B cell (primary cell): ENCODE measurements at regions not wholly inside any gene's neighbourhood (a gene's known extent, or its start where the extent isn't known, plus 50 kb on each side); places are given as distances from the start of the nearest gene placed in this dataset.

ENCODE experiments used
- ATAC-seq: fragments of 200-7000 bp; cut with Tn5 transposase; one replicate; pipeline ENCODE4 v1.10.0; 2021; ENCODE audit warnings: low read depth, mild to moderate bottlenecking, moderate number of reproducible peaks, moderate library complexity
- CTCF ChIA-PET: fragments of 350-600 bp; sonication (Branson Sonifier 250); formaldehyde crosslinking; loops from one replicate; lab custom pipeline; 2021; ENCODE audit warnings: antibody characterized with exemption, inconsistent platforms; lab: Charles Lee
- POLR2A ChIA-PET: fragments of 350-600 bp; sonication (Branson Sonifier 250); formaldehyde crosslinking; loops from one replicate; lab custom pipeline; 2021; ENCODE audit warnings: antibody characterized with exemption; lab: Charles Lee
- DNase-seq: peaks from one replicate; pipeline ENCODE4 v3.0.0; 2013
- H2AFZ ChIP-seq: 2 replicates; pipeline ENCODE4 v1.6.1; 2012; ENCODE audit warnings: mild to moderate bottlenecking, low read depth, low read length; ENCODE audit not compliant: insufficient read depth, poor library complexity, severe bottlenecking
- H3K27ac ChIP-seq, 2 donors: 1 replicate in 1 of 2; 2 replicates in 1 of 2; pipeline ENCODE4 v1.5.1; 2012 to 2013; ENCODE audit warnings: low read length in 2 of 2, mild to moderate bottlenecking in 2 of 2, moderate library complexity in 1 of 2
- H3K27me3 ChIP-seq, 4 experiments: fragments of 200-600 bp in 1 of 4; sonication (generic) in 1 of 4; replicated peaks in 1 of 4; 1 replicate in 2 of 4; 2 replicates in 2 of 4; pipeline versions ENCODE4 v1.6.1 to v1.7.0; 2013 to 2016; ENCODE audit warnings: low read length in 3 of 4, mild to moderate bottlenecking in 2 of 4, mixed read lengths in 1 of 4, moderate library complexity in 1 of 4; ENCODE audit not compliant: insufficient read depth in 4 of 4, control insufficient read depth in 3 of 4; ENCODE audit errors: control extremely low read depth in 1 of 4
- H3K36me3 ChIP-seq, 2 experiments: replicated peaks in 1 of 2; 1 replicate in 1 of 2; 2 replicates in 1 of 2; pipeline versions ENCODE4 v1.6.1 to v1.7.1; 2013; ENCODE audit warnings: low read length in 1 of 2; ENCODE audit not compliant: insufficient read depth in 2 of 2, control insufficient read depth in 1 of 2; ENCODE audit errors: control extremely low read depth in 1 of 2, extremely low read depth in 1 of 2
- H3K4me1 ChIP-seq, 2 donors: fragments of 200-600 bp in 1 of 2; sonication (generic) in 1 of 2; 1 replicate in 1 of 2; 2 replicates in 1 of 2; pipeline versions ENCODE4 v1.5.1 to v1.6.1; 2013 to 2017; ENCODE audit warnings: low read length in 2 of 2; ENCODE audit not compliant: control insufficient read depth in 2 of 2, insufficient read depth in 2 of 2
- H3K4me2 ChIP-seq: replicated peaks from 2 replicates; pipeline ENCODE3; 2012; ENCODE audit warnings: mild to moderate bottlenecking, low read depth, low read length; ENCODE audit not compliant: poor library complexity, severe bottlenecking
- H3K4me3 ChIP-seq, 5 experiments: fragments of 200-600 bp in 1 of 5; sonication (generic) in 1 of 5; 1 replicate in 3 of 5; 2 replicates in 2 of 5; pipeline versions ENCODE4 v1.5.1 to v1.7.0; 2011 to 2016; ENCODE audit warnings: low read length in 4 of 5, mild to moderate bottlenecking in 4 of 5, low read depth in 2 of 5, control low read depth in 1 of 5, moderate library complexity in 1 of 5; ENCODE audit not compliant: insufficient read depth in 1 of 5; ENCODE audit errors: control extremely low read depth in 1 of 5, extremely low read depth in 1 of 5
- H3K79me2 ChIP-seq: fragments of 200-600 bp; sonication (generic); one replicate; pipeline ENCODE4 v1.6.0; 2016; ENCODE audit warnings: low read length; ENCODE audit not compliant: control insufficient read depth, insufficient read depth
- H3K9ac ChIP-seq: fragments of 200-600 bp; sonication (generic); 2 replicates; pipeline ENCODE4 v1.6.1; 2017; ENCODE audit warnings: mild to moderate bottlenecking, low read length, moderate library complexity
- H3K9me3 ChIP-seq, 3 donors: one replicate each; pipeline versions ENCODE4 v1.6.1 to v1.7.1; 2013; ENCODE audit warnings: low read length in 2 of 3; ENCODE audit not compliant: control insufficient read depth in 2 of 3, insufficient read depth in 1 of 3; ENCODE audit errors: control extremely low read depth in 1 of 3
- H4K20me1 ChIP-seq: 2 replicates; pipeline ENCODE4 v1.6.0; 2012; ENCODE audit warnings: mild to moderate bottlenecking, low read length; ENCODE audit not compliant: insufficient read depth, control insufficient read depth, poor library complexity, severe bottlenecking
- H3K27ac Mint-ChIP-seq: one replicate; pipeline ENCODE4 v1.8.0; 2021; ENCODE audit warnings: mixed read lengths
- H3K27me3 Mint-ChIP-seq: one replicate; pipeline ENCODE4 v1.8.0; 2021; ENCODE audit warnings: mixed read lengths
- H3K4me1 Mint-ChIP-seq: one replicate; pipeline ENCODE4 v1.8.0; 2021; ENCODE audit warnings: mixed read lengths
- H3K4me3 Mint-ChIP-seq: one replicate; pipeline ENCODE4 v1.8.0; 2021; ENCODE audit warnings: mixed read lengths
- H3K9me3 Mint-ChIP-seq: one replicate; pipeline ENCODE4 v1.8.0; 2022; ENCODE audit warnings: mixed read lengths; ENCODE audit not compliant: insufficient read depth
- CTCF ChIP-seq: fragments of 200-600 bp; IDR thresholded peaks from one replicate; pipeline ENCODE4 v1.8.0; 2022; ENCODE audit warnings: antibody characterized with exemption, mild to moderate bottlenecking
- EZH2 ChIP-seq: IDR thresholded peaks from 2 replicates; pipeline ENCODE4 v1.6.1; 2012; ENCODE audit warnings: borderline replicate concordance, low read depth, mild to moderate bottlenecking, moderate library complexity, low read length; ENCODE audit not compliant: insufficient read depth, poor library complexity, severe bottlenecking
- WGBS: methylation state at CpG from one replicate; pipeline ENCODE4 v1.1.5; 2013; ENCODE audit warnings: missing lambda C conversion rate; ENCODE audit not compliant: insufficient coverage; 5-methylcytosine and 5-hydroxymethylcytosine counted together
- intact Hi-C: fragments of 100-400 bp; cut with micrococcal nuclease; formaldehyde crosslinking; loops from one replicate; pipeline ENCODE4 v1.10.0; 2022

- Histone ChIP-seq H4K20me1 (no peaks in the 10 kb centered on the region), H3K9ac (no peak overlapping the region), H2AFZ (no peak overlapping the region), H3K4me1 (no peaks in the 10 kb centered on the region), H3K27me3 (no peaks in the 10 kb centered on the region), H3K4me2 (no peak overlapping the region), H3K27ac (no peak overlapping the region), H3K36me3 (no peaks in the 10 kb centered on the region), H3K4me3 (no peak overlapping the region), H3K79me2 (no peaks in the 10 kb centered on the region), H3K9me3 (no peaks in the 10 kb centered on the region)
- POLR2A ChIA-PET, result no interaction called here
- TF ChIP-seq EZH2, result no peak
- no peak for TF ChIP-seq CTCF
- CTCF ChIA-PET, result no interaction called here
- WGBS, result no CpG with 5 or more reads among the region's 6 CpGs
- Mint-ChIP-seq H3K27ac (no peak overlapping the region), H3K9me3 (peaks cover 2% of the 10 kb centered on the region), H3K4me3 (no peak overlapping the region), H3K4me1 (no peaks in the 10 kb centered on the region), H3K27me3 (no peaks in the 10 kb centered on the region)
- DNase-seq, result no peak
- no peak for ATAC-seq
- intact Hi-C loops, result no loop called here
These were observed 72.3 kb upstream of the PDZRN3 start for GRCh38 chr3:73697020-73697419.

DNA sequence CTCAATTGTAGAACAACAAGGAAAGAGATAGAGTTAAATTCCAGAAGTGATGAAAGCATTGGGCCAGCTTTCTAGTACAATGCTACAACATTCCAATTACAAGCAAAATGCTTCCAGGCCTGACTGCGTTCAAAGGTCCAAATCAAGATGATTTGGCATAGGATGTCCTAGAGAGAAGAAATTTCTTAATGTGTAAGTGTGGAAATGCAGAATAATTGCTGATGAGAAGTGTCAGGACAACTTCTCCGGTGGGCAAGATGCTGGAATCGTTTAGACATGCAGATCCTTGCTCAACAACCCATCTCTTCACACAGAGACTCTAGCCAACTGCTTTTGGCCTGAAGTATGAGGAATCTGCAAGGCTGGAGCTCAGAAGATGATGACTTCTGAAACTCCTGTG is 71.1 kb upstream of the PDZRN3 start:
- Mint-ChIP-seq H3K27ac (no peak overlapping the region), H3K27me3 (no peaks in the 10 kb centered on the region), H3K4me1 (no peaks in the 10 kb centered on the region), H3K4me3 (no peak overlapping the region), H3K9me3 (peaks cover 3% of the 10 kb centered on the region)
- ChIA-PET POLR2A (no interaction called here), CTCF (no interaction called here)
- Histone ChIP-seq H2AFZ (no peak overlapping the region), H3K4me3 (no peak overlapping the region), H3K4me2 (no peak overlapping the region), H3K79me2 (no peaks in the 10 kb centered on the region), H4K20me1 (no peaks in the 10 kb centered on the region), H3K4me1 (no peaks in the 10 kb centered on the region), H3K36me3 (no peaks in the 10 kb centered on the region), H3K27me3 (no peaks in the 10 kb centered on the region), H3K9ac (no peak overlapping the region), H3K27ac (no peak overlapping the region), H3K9me3 (no peaks in the 10 kb centered on the region)
- ATAC-seq, result no peak
- intact Hi-C loops, result no loop called here
- no peak for DNase-seq
- TF ChIP-seq CTCF (no peak), EZH2 (no peak)
- WGBS, result 67% methylated on average over 1 of the region's 3 CpGs
